ENCODE measurements at regions not wholly inside any gene's neighbourhood (a gene's known extent, or its start where the extent isn't known, plus 50 kb on each side); places are given as distances from the start of the nearest gene placed in this dataset.

GRCh38 chr1:239886266-239886665, 205.4 kb upstream of the FMN2 start:
- Histone ChIP-seq H3K27me3 (no peaks in the 10 kb centered on the region), H3K9me3 (no peaks in the 10 kb centered on the region), H3K27ac (no peak overlapping the region), H3K4me3 (no peak overlapping the region), H3K36me3 (no peaks in the 10 kb centered on the region), H3K4me1 (no peaks in the 10 kb centered on the region)
- TF ChIP-seq CTCF (IDR thresholded peaks at IDR 0.05): no peak
- WGBS, 2 donors: 87% methylated on average over 5 of the region's 5 CpGs
- no peak for DNase-seq
- ATAC-seq (ENCODE audit: low FRiP score in 2 of 2): no peak

- H3K36me3 ChIP-seq: no peaks in the 10 kb centered on the region
- peaks cover 0 to 6% (median 0%) of the 10 kb centered on the region in 4 donors for H3K4me1 ChIP-seq
- no peak for DNase-seq
- H3K4me3 ChIP-seq: no peak overlapping the region
- ATAC-seq (ENCODE audit: low FRiP score in 2 of 2): no peak
- H3K9me3 ChIP-seq: no peaks in the 10 kb centered on the region
- 86 to 93% methylated on average over 4 of the region's 4 CpGs for WGBS, 2 donors
- no peak for TF ChIP-seq EP300 (IDR thresholded peaks at IDR 0.05)
- TF ChIP-seq POLR2A (IDR thresholded peaks at IDR 0.05): no peak
- no peak for TF ChIP-seq CTCF (IDR thresholded peaks at IDR 0.05)
- TF ChIP-seq POLR2AphosphoS5 (IDR thresholded peaks at IDR 0.05): no peak
- H3K27me3 ChIP-seq: no peaks in the 10 kb centered on the region
- no peak overlapping the region for H3K27ac ChIP-seq
Measured at GRCh38 chr1:239888639-239889038, 203.0 kb upstream of the FMN2 start.

GRCh38 chr1:239891621-239892358, 199.9 kb upstream of the FMN2 start:
- Histone ChIP-seq H3K27me3 (no peaks in the 10 kb centered on the region), H3K4me1 (peaks cover 0 to 6% (median 0%) of the 10 kb centered on the region in 4 donors), H3K9me3 (no peaks in the 10 kb centered on the region), H3K27ac (no peak overlapping the region), H3K36me3 (no peaks in the 10 kb centered on the region), H3K4me3 (no peak overlapping the region)
- TF ChIP-seq EP300 (IDR thresholded peaks at IDR 0.05): no peak
- no peak for TF ChIP-seq CTCF (IDR thresholded peaks at IDR 0.05)
- TF ChIP-seq POLR2AphosphoS5 (IDR thresholded peaks at IDR 0.05): no peak
- TF ChIP-seq POLR2A (IDR thresholded peaks at IDR 0.05): no peak
- WGBS, 2 donors: 71 to 74% methylated on average over 5 of the region's 5 CpGs
- no peak for ATAC-seq (ENCODE audit: low FRiP score in 2 of 2)
- DNase-seq: no peak

- ATAC-seq (ENCODE audit: low FRiP score in 2 of 2) (no peak), DNase-seq (no peak)
- H3K36me3 ChIP-seq: no peaks in the 10 kb centered on the region
- TF ChIP-seq EP300 (IDR thresholded peaks at IDR 0.05): peak in 1 of 4 donors; percentile 49
- no peak for TF ChIP-seq POLR2A (IDR thresholded peaks at IDR 0.05)
- peaks cover 1 to 9% (median 2%) of the 10 kb centered on the region in 4 donors for H3K4me1 ChIP-seq
- H3K4me3 ChIP-seq: no peak overlapping the region
- no peak overlapping the region for H3K27ac ChIP-seq
- no peaks in the 10 kb centered on the region for H3K27me3 ChIP-seq
- no peaks in the 10 kb centered on the region for H3K9me3 ChIP-seq
Measured at GRCh38 chr1:239892602-239893001, 199.1 kb upstream of the FMN2 start.

GRCh38 chr1:239893127-239893731, 198.5 kb upstream of the FMN2 start:
- Histone ChIP-seq H3K4me1 (peaks cover 6 to 15% (median 8%) of the 10 kb centered on the region in 4 donors), H3K9me3 (no peaks in the 10 kb centered on the region), H3K36me3 (no peaks in the 10 kb centered on the region), H3K27me3 (no peaks in the 10 kb centered on the region), H3K4me3 (no peak overlapping the region), H3K27ac (no peak overlapping the region)
- ATAC-seq (ENCODE audit: low FRiP score in 2 of 2) (no peak), DNase-seq (no peak)
- 20 to 25% methylated on average over 3 of the region's 3 CpGs for WGBS, 2 donors
- TF ChIP-seq EP300 (IDR thresholded peaks at IDR 0.05) (no peak), POLR2AphosphoS5 (IDR thresholded peaks at IDR 0.05) (peak in 1 of 2 donors; percentile 11)

GRCh38 chr1:239896569-239896968, 195.1 kb upstream of the FMN2 start:
- Histone ChIP-seq H3K4me1 (peaks cover 6 to 16% (median 9%) of the 10 kb centered on the region in 4 donors), H3K9me3 (no peaks in the 10 kb centered on the region), H3K36me3 (no peaks in the 10 kb centered on the region), H3K27me3 (no peaks in the 10 kb centered on the region), H3K27ac (no peak overlapping the region), H3K4me3 (no peak overlapping the region)
- ATAC-seq (ENCODE audit: low FRiP score in 2 of 2) (no peak), DNase-seq (no peak)
- TF ChIP-seq CTCF (IDR thresholded peaks at IDR 0.05): no peak
- no peak for TF ChIP-seq EP300 (IDR thresholded peaks at IDR 0.05)
- no peak for TF ChIP-seq POLR2A (IDR thresholded peaks at IDR 0.05)
- no peak for TF ChIP-seq POLR2AphosphoS5 (IDR thresholded peaks at IDR 0.05)
- WGBS, 2 donors: 88 to 92% methylated on average over 2 of the region's 2 CpGs
